Esophagus muscularis mucosa (tissue), 4 donors: ENCODE measurements at regions not wholly inside any gene's neighbourhood (a gene's known extent, or its start where the extent isn't known, plus 50 kb on each side); places are given as distances from the start of the nearest gene placed in this dataset.

Experiments
- DNase-seq: peaks from one replicate; pipeline ENCODE4 v3.0.0-alpha.2; 2017; ENCODE audit errors: extremely low spot score
- H3K27ac ChIP-seq, 4 donors: fragments of 200-600 bp; sonication (generic); replicated peaks in 1 of 4; 1 replicate in 3 of 4; 2 replicates in 1 of 4; pipeline ENCODE4 v1.5.1; 2016 to 2019; ENCODE audit warnings: mild to moderate bottlenecking in 1 of 4
- H3K27me3 ChIP-seq, 4 donors: fragments of 200-600 bp; sonication (generic); one replicate each; pipeline versions ENCODE4 v1.5.1 to v1.6.0; 2016 to 2019
- H3K36me3 ChIP-seq, 4 donors: fragments of 200-600 bp; sonication (generic); one replicate each; pipeline ENCODE4 v1.5.1; 2016 to 2019
- H3K4me1 ChIP-seq, 4 donors: fragments of 200-600 bp; sonication (generic); one replicate each; pipeline ENCODE4 v1.5.1; 2016 to 2019
- H3K4me3 ChIP-seq, 4 donors: fragments of 200-600 bp; sonication (generic); 1 replicate in 2 of 4; 2 replicates in 2 of 4; pipeline ENCODE4 v1.5.1; 2016 to 2019; ENCODE audit warnings: mild to moderate bottlenecking in 4 of 4, moderate library complexity in 1 of 4
- H3K9me3 ChIP-seq, 4 donors: fragments of 200-600 bp; sonication (generic); 1 replicate in 3 of 4; 2 replicates in 1 of 4; pipeline ENCODE4 v1.5.1; 2016 to 2019
- EP300 ChIP-seq: sonication (generic); formaldehyde crosslinking; IDR thresholded peaks from one replicate; pipeline ENCODE4 v1.6.1; 2017; ENCODE audit warnings: antibody characterized with exemption
- POLR2A ChIP-seq: fragments of 450-650 bp; IDR thresholded peaks from one replicate; pipeline ENCODE4 v1.6.1; 2017; ENCODE audit warnings: antibody characterized with exemption, moderate library complexity, mild to moderate bottlenecking, low read depth
- POLR2AphosphoS5 ChIP-seq, 2 donors: sonication (generic); formaldehyde crosslinking; IDR thresholded peaks; one replicate each; pipeline ENCODE4 v1.6.1; 2017; ENCODE audit warnings: antibody characterized with exemption in 2 of 2
- WGBS: methylation state at CpG from one replicate; pipeline ENCODE4 v1.1.5; 2018; 5-methylcytosine and 5-hydroxymethylcytosine counted together
- intact Hi-C: fragments of 100-400 bp; cut with DNase I; formaldehyde crosslinking; loops from one replicate; pipeline ENCODE4 v1.15.1; 2023
- TF ChIP-seq, protein P1 (sequence below), 3 experiments: fragments of 200-600 bp in 2 of 3; fragments of 450-650 bp in 1 of 3; sonication (generic) in 2 of 3; IDR thresholded peaks; one replicate each; pipeline ENCODE4 v1.5.1; 2017 to 2019; ENCODE audit warnings: antibody characterized with exemption in 3 of 3, mild to moderate bottlenecking in 2 of 3, moderate library complexity in 1 of 3

DNA sequence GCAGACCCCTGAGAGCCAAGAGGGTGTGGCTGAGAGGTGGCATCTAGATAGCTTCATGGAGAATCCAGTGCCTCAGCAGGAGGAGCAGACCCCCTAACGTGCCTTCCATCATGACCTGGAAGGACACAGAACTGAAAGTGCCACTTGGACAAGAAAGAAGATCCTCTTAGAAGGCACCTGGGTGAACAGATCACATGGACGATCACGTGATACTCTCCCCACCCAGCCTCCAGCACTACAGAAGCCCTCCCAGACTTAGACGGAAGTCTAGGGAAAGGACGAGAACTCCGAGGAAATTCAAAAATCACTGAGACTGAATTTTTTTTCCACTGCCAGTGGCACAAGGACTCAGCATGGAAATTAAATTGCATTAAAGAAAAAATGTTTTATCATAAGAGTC is 113.4 kb downstream of the MRM1 start:
- Histone ChIP-seq H3K4me1 (no peaks in the 10 kb centered on the region), H3K4me3 (no peak overlapping the region), H3K27ac (no peak overlapping the region), H3K36me3 (no peaks in the 10 kb centered on the region), H3K27me3 (peaks cover 0 to 30% (median 0%) of the 10 kb centered on the region in 4 donors), H3K9me3 (no peaks in the 10 kb centered on the region)
- no peak for TF ChIP-seq EP300
- no peak for TF ChIP-seq POLR2AphosphoS5 (IDR thresholded peaks at IDR 0.05)
- TF ChIP-seq POLR2A: no peak
- TF ChIP-seq, protein P1, sequence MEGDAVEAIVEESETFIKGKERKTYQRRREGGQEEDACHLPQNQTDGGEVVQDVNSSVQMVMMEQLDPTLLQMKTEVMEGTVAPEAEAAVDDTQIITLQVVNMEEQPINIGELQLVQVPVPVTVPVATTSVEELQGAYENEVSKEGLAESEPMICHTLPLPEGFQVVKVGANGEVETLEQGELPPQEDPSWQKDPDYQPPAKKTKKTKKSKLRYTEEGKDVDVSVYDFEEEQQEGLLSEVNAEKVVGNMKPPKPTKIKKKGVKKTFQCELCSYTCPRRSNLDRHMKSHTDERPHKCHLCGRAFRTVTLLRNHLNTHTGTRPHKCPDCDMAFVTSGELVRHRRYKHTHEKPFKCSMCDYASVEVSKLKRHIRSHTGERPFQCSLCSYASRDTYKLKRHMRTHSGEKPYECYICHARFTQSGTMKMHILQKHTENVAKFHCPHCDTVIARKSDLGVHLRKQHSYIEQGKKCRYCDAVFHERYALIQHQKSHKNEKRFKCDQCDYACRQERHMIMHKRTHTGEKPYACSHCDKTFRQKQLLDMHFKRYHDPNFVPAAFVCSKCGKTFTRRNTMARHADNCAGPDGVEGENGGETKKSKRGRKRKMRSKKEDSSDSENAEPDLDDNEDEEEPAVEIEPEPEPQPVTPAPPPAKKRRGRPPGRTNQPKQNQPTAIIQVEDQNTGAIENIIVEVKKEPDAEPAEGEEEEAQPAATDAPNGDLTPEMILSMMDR (IDR thresholded peaks at IDR 0.05): no peak
- intact Hi-C loops: no loop called here
- DNase-seq: no peak
- WGBS: 78% methylated on average over 6 of the region's 6 CpGs

DNA sequence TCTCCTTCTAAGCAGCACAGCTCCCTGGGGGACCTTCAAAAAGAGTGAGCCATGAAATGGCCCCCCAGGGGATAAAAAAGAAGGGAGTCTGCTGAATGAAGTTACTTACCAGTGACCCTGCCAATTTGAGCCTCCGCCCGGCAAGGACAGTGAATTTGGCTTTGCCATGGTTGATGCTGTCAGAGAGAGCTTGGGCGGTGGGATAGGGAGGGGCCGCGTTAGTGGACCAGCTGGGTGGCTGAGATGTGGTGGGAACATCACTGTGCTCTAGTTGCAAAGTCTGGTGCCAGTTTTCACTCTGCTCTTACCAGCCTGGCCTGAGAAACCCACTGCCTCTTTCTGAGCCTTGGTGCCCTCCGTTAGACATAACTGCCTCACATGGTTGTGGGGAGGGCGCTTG is 114.6 kb downstream of the MRM1 start:
- Histone ChIP-seq H3K4me1 (no peaks in the 10 kb centered on the region), H3K9me3 (no peaks in the 10 kb centered on the region), H3K27me3 (peaks cover 0 to 30% (median 0%) of the 10 kb centered on the region in 4 donors), H3K36me3 (no peaks in the 10 kb centered on the region), H3K4me3 (no peak overlapping the region), H3K27ac (no peak overlapping the region)
- DNase-seq: no peak
- intact Hi-C loops: no loop called here
- TF ChIP-seq POLR2A: no peak
- TF ChIP-seq, protein P1 (IDR thresholded peaks at IDR 0.05): no peak
- no peak for TF ChIP-seq EP300
- no peak for TF ChIP-seq POLR2AphosphoS5 (IDR thresholded peaks at IDR 0.05)
- WGBS: 89% methylated on average over 7 of the region's 7 CpGs

DNA sequence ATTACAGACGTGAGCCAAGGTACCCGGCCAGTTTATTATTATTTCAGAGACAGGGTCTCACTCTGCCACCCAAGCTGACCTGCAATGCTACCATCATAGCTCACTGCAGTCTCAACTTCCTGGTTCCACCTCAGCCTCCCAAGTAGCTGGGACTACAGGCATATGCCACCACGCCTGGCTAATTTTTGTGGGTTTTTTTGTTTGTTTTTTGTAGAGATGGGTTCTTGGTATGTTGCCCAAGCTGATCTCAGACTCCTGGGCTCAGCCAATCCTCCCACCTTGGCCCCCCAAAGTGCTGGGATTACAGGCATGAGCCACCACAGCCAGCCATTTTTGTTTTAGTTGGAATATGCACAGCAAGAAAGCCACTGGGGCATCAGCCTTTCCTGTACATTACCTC is 115.7 kb downstream of the MRM1 start:
- DNase-seq: no peak
- Histone ChIP-seq H3K27me3 (peaks cover 0 to 30% (median 0%) of the 10 kb centered on the region in 4 donors), H3K36me3 (no peaks in the 10 kb centered on the region), H3K4me1 (peaks cover 0 to 9% (median 8%) of the 10 kb centered on the region in 4 donors), H3K4me3 (no peak overlapping the region), H3K27ac (no peak overlapping the region), H3K9me3 (no peaks in the 10 kb centered on the region)
- TF ChIP-seq EP300 (no peak), POLR2A (no peak), POLR2AphosphoS5 (IDR thresholded peaks at IDR 0.05) (no peak)
- TF ChIP-seq, protein P1 (IDR thresholded peaks at IDR 0.05): no peak
- intact Hi-C loops: no loop called here
- WGBS: 72% methylated on average over 3 of the region's 3 CpGs

DNA sequence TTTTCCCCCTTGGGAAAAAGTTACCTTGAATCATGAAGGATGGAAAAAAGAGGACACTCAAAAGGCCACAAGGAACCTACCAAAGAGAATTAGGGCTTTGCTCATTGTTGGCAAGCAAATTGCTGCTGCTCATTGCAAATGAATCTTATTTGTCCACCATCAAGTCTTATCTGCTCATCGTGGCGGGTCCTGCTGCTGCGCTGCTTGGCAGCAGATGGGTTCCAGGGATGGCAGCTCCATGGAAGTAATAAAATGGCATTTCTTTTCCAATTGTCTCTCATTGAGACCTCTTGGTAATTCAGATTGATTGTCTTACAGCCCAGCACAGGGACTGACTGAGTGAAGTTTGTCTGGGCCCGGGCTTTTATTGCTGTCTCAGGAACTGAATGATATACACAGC is 118.7 kb downstream of the MRM1 start:
- Histone ChIP-seq H3K4me3 (no peak overlapping the region), H3K27me3 (peaks cover 0 to 19% (median 0%) of the 10 kb centered on the region in 4 donors), H3K36me3 (no peaks in the 10 kb centered on the region), H3K27ac (no peak overlapping the region), H3K9me3 (no peaks in the 10 kb centered on the region), H3K4me1 (peaks cover 0 to 18% (median 17%) of the 10 kb centered on the region in 4 donors)
- 86% methylated on average over 4 of the region's 4 CpGs for WGBS
- intact Hi-C loops: no loop called here
- no peak for DNase-seq
- TF ChIP-seq POLR2A (no peak), POLR2AphosphoS5 (IDR thresholded peaks at IDR 0.05) (no peak), EP300 (no peak)
- TF ChIP-seq, protein P1 (IDR thresholded peaks at IDR 0.05): no peak

DNA sequence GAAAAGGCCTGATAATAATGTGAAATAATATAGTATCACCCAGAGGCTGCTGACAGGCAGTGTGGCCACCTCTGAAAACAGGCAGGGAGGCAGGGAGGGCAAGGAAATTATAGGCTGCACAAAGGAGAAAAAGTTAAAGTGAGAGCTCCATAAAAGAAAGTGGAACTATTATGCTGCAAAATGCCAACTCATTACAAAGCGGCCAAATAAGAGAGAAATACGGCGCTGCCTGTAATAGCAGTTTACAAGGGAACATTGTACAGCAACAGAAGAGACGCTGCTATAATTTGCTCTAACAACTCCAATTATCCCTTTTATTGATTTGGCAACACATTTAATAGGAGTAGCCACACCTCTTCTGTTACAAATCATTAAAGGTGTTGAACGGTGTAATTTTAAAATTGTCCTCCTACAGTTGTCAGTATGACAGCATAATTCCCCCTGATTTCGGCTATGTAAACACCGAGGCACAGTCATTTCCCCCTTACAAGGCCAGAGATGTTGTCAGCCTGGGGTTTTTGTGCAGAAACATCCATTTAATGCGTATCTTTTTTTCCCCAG is 120.3 kb downstream of the MRM1 start:
- Histone ChIP-seq H3K27ac (peak overlapping the region in 2 of 4 donors; percentile 33 to 39), H3K36me3 (no peaks in the 10 kb centered on the region), H3K27me3 (peaks cover 0 to 15% (median 0%) of the 10 kb centered on the region in 4 donors), H3K4me1 (peaks cover 0 to 18% (median 17%) of the 10 kb centered on the region in 4 donors), H3K4me3 (peak overlapping the region; percentile 52 to 61 (median 59)), H3K9me3 (no peaks in the 10 kb centered on the region)
- intact Hi-C loops: no loop called here
- WGBS: 45% methylated on average over 8 of the region's 8 CpGs
- no peak for DNase-seq
- TF ChIP-seq EP300 (no peak), POLR2A (no peak), POLR2AphosphoS5 (IDR thresholded peaks at IDR 0.05) (no peak)
- TF ChIP-seq, protein P1 (IDR thresholded peaks at IDR 0.05): no peak
